ENCODE measurements at regions not wholly inside any gene's neighbourhood (a gene's known extent, or its start where the extent isn't known, plus 50 kb on each side); places are given as distances from the start of the nearest gene placed in this dataset.

GRCh38 chr5:71960195-71960594, 147.1 kb upstream of the MAP1B start:
- TF ChIP-seq CTCF (IDR thresholded peaks at IDR 0.05): no peak
- no peak for TF ChIP-seq EP300 (IDR thresholded peaks at IDR 0.05)
- no peak for TF ChIP-seq POLR2AphosphoS5 (IDR thresholded peaks at IDR 0.05)
- TF ChIP-seq POLR2A (IDR thresholded peaks at IDR 0.05; ENCODE audit: low read depth): no peak
- Histone ChIP-seq H3K9me3 (no peaks in the 10 kb centered on the region), H3K4me3 (no peak overlapping the region), H3K27me3 (no peaks in the 10 kb centered on the region), H3K27ac (replicated peaks in 1 of 4) (no peak overlapping the region), H3K36me3 (no peaks in the 10 kb centered on the region), H3K4me1 (peaks cover 0 to 10% (median 3%) of the 10 kb centered on the region in 4 donors)
- intact Hi-C loops (cut with DNase I): no loop called here
- peak; percentile 50 for DNase-seq (ENCODE audit: extremely low spot score)
- 81% methylated on average over 4 of the region's 4 CpGs for WGBS

DNA sequence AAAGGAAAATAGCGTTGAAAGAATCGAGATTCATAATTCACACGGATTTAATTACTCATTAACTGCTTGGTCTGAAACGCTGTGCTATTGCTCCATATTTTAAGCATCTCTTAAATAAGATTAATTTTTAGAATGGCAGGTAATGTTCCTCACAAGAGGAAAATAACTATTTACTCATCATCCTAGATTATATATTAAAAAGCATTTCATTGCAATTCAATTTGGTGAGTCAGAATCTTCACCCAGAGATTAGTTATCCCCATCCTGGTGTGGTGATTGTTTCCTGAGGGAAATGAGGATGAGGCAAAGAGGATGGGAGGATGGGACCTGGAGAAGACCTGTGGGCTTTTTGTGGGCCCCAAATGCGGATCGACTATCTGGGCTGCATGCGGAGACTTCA, 145.5 kb upstream of the MAP1B start:
- Histone ChIP-seq H3K27me3 (no peaks in the 10 kb centered on the region), H3K4me1 (peaks cover 0 to 6% (median under 1%) of the 10 kb centered on the region in 4 donors), H3K9me3 (no peaks in the 10 kb centered on the region), H3K36me3 (no peaks in the 10 kb centered on the region), H3K4me3 (no peak overlapping the region), H3K27ac (replicated peaks in 1 of 4) (no peak overlapping the region)
- DNase-seq (ENCODE audit: extremely low spot score): no peak
- intact Hi-C loops (cut with DNase I): no loop called here
- WGBS: 91% methylated on average over 7 of the region's 7 CpGs
- TF ChIP-seq POLR2AphosphoS5 (IDR thresholded peaks at IDR 0.05) (no peak), EP300 (IDR thresholded peaks at IDR 0.05) (no peak), CTCF (IDR thresholded peaks at IDR 0.05) (no peak), POLR2A (IDR thresholded peaks at IDR 0.05; ENCODE audit: low read depth) (no peak)

DNA sequence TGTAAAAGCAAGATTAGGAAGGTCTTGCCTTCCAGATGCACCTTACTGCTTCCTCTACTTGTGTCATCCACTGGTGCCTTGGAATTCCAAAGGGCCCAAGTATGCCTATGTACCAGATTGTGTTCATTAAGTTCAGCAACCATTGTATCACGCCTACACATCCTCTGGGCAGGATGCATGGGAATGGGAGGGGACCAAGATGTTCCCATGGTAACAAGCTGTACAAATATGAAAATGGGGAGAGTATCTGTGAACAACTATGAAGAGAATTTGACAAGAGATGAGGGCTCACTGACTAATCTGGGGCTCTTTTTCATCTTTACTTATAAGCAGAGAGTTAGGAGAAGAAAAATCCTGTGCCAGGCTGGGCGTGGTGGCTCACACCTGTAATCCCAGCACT, 137.8 kb upstream of the MAP1B start:
- Histone ChIP-seq H3K4me3 (no peak overlapping the region), H3K27me3 (no peaks in the 10 kb centered on the region), H3K27ac (replicated peaks in 1 of 4) (no peak overlapping the region), H3K9me3 (no peaks in the 10 kb centered on the region), H3K36me3 (no peaks in the 10 kb centered on the region), H3K4me1 (peaks cover 15 to 22% (median 18%) of the 10 kb centered on the region in 4 donors)
- DNase-seq (ENCODE audit: extremely low spot score): no peak
- WGBS: 87% methylated on average over 2 of the region's 2 CpGs
- intact Hi-C loops (cut with DNase I): no loop called here
- TF ChIP-seq POLR2A (IDR thresholded peaks at IDR 0.05; ENCODE audit: low read depth) (no peak), EP300 (IDR thresholded peaks at IDR 0.05) (no peak), CTCF (IDR thresholded peaks at IDR 0.05) (no peak), POLR2AphosphoS5 (IDR thresholded peaks at IDR 0.05) (no peak)

DNA sequence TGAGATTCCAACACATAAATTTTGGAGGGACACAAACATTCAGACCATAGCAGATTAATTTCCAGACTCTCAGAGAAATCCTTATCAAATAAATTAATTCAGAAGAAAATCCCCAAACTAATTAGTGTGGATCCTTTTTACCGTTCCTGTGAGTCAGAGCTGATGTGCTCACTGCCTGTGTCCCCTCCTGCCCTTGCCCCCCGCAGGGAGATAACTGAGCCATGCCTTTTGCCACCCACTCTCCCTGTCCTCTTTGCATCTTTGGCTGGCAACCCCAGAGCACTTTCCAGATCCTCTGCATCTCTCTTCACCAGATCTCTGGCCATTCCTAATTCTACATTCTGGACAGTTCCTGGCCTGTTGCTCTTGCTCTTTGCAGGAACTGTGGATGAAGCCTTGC, 135.4 kb upstream of the MAP1B start:
- WGBS: 79% methylated on average over 2 of the region's 2 CpGs
- Histone ChIP-seq H3K27me3 (no peaks in the 10 kb centered on the region), H3K9me3 (no peaks in the 10 kb centered on the region), H3K27ac (replicated peaks in 1 of 4) (no peak overlapping the region), H3K4me3 (no peak overlapping the region), H3K36me3 (no peaks in the 10 kb centered on the region), H3K4me1 (peaks cover 19 to 28% (median 23%) of the 10 kb centered on the region in 4 donors)
- TF ChIP-seq POLR2A (IDR thresholded peaks at IDR 0.05; ENCODE audit: low read depth): no peak
- no peak for TF ChIP-seq POLR2AphosphoS5 (IDR thresholded peaks at IDR 0.05)
- TF ChIP-seq CTCF (IDR thresholded peaks at IDR 0.05): no peak
- TF ChIP-seq EP300 (IDR thresholded peaks at IDR 0.05): no peak
- DNase-seq (ENCODE audit: extremely low spot score): peak; percentile 75
- intact Hi-C loops (cut with DNase I): no loop called here

- no peak overlapping the region for H3K4me3 ChIP-seq
- intact Hi-C loops (cut with DNase I): no loop called here
- peak; percentile 64 for DNase-seq (ENCODE audit: extremely low spot score)
- H3K36me3 ChIP-seq: no peaks in the 10 kb centered on the region
- peak overlapping the region; percentile 68 to 80 (median 72) for H3K27ac ChIP-seq (replicated peaks in 1 of 4)
- peaks cover 19 to 28% (median 23%) of the 10 kb centered on the region in 4 donors for H3K4me1 ChIP-seq
- H3K9me3 ChIP-seq: no peaks in the 10 kb centered on the region
- WGBS: 95% methylated on average over 8 of the region's 8 CpGs
- TF ChIP-seq POLR2AphosphoS5 (IDR thresholded peaks at IDR 0.05): no peak
- TF ChIP-seq POLR2A (IDR thresholded peaks at IDR 0.05; ENCODE audit: low read depth): no peak
- TF ChIP-seq CTCF (IDR thresholded peaks at IDR 0.05): no peak
- no peak for TF ChIP-seq EP300 (IDR thresholded peaks at IDR 0.05)
- no peaks in the 10 kb centered on the region for H3K27me3 ChIP-seq
These were observed 134.3 kb upstream of the MAP1B start for GRCh38 chr5:71972777-71973473.

All from esophagus muscularis mucosa (tissue), 4 donors.